GM06990 (cell line): ENCODE measurements at regions not wholly inside any gene's neighbourhood (a gene's known extent, or its start where the extent isn't known, plus 50 kb on each side); places are given as distances from the start of the nearest gene placed in this dataset.

Experiments used
- DNase-seq: peaks from one replicate; pipeline ENCODE4 v3.0.0-alpha.2; 2011; ENCODE audit not compliant: insufficient read length; ENCODE audit errors: extremely low read depth
- H3K27me3 ChIP-seq: replicated peaks from 2 replicates; pipeline ENCODE4 v1.6.0; 2011; ENCODE audit warnings: low read length; ENCODE audit not compliant: control insufficient read depth, insufficient read depth
- H3K36me3 ChIP-seq: 2 replicates; pipeline ENCODE4 v1.5.1; 2011; ENCODE audit warnings: low read length; ENCODE audit not compliant: control insufficient read depth, insufficient read depth
- H3K4me3 ChIP-seq: replicated peaks from 2 replicates; pipeline ENCODE4 v1.5.1; 2011; ENCODE audit warnings: low read depth, mild to moderate bottlenecking, control low read depth, low read length
- TF ChIP-seq, protein P1 (sequence below): IDR thresholded peaks from 2 replicates; pipeline ENCODE4 v1.5.1; 2011; ENCODE audit warnings: low read length, control low read depth, mild to moderate bottlenecking, inconsistent platforms; ENCODE audit not compliant: insufficient read depth, poor library complexity, severe bottlenecking

DNA sequence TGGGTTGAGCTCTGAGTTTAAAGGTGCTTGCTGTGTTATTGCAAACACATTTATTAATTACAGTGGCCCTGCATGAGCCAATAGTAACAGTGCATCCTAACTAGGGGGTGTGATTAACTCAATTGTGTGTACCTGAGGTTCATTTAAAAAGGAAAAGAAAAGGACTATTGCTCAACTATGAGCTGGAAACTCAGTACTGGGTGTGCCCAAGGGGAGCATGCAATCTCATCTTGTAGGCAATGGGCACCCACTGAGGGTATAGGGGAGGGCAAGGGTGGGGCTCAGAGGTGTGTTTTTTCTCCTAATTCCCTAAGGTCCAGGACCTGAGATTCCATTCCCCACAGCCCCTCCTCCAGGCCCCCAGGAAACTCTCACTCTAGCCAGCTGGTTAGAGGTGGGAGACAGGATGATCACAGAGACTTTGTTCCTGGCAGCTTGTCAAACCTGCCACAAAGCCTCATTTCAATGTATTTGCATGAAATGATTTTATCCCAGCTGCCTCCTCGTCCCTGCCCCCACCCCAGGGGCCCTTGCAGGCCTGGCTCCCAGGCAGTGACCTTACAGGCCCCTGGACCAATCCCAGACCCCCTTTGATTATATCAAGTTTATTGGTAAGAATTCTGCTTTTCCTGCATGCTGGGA lies 220.7 kb downstream of the TBC1D2B start:
- TF ChIP-seq, protein P1, sequence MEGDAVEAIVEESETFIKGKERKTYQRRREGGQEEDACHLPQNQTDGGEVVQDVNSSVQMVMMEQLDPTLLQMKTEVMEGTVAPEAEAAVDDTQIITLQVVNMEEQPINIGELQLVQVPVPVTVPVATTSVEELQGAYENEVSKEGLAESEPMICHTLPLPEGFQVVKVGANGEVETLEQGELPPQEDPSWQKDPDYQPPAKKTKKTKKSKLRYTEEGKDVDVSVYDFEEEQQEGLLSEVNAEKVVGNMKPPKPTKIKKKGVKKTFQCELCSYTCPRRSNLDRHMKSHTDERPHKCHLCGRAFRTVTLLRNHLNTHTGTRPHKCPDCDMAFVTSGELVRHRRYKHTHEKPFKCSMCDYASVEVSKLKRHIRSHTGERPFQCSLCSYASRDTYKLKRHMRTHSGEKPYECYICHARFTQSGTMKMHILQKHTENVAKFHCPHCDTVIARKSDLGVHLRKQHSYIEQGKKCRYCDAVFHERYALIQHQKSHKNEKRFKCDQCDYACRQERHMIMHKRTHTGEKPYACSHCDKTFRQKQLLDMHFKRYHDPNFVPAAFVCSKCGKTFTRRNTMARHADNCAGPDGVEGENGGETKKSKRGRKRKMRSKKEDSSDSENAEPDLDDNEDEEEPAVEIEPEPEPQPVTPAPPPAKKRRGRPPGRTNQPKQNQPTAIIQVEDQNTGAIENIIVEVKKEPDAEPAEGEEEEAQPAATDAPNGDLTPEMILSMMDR, result no peak
- H3K27me3 ChIP-seq, result no peaks in the 10 kb centered on the region; the same call in 1 of the 2 replicates
- no peak for DNase-seq

DNA sequence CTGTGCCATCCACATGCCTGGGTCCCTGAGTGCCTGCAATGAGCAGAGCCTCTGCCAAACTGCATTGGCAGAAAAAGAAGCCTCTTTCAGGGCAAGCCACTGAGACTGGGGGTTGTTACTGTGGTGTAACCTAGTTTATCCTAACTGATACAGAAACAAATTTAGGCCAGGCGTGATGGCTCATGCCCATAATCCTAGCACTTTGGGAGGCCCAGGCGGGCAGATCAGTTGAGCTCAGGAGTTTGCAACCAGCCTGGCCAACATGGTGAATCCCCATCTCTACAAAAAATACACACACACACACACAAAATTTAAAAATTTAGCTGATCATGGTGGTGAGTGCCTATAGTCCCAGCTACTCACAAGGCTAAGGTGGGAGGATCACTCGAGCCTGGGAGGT lies 221.6 kb downstream of the TBC1D2B start:
- Histone ChIP-seq H3K4me3 (no peak overlapping the region), H3K36me3 (no peaks in the 10 kb centered on the region), H3K27me3 (no peaks in the 10 kb centered on the region; the same call in 1 of the 2 replicates)
- TF ChIP-seq, protein P1, result no peak
- DNase-seq, result no peak

More for the DNA sequence above, 220.7 kb downstream of the TBC1D2B start:
- H3K36me3 ChIP-seq, result no peaks in the 10 kb centered on the region
- H3K4me3 ChIP-seq, result no peak overlapping the region

DNA sequence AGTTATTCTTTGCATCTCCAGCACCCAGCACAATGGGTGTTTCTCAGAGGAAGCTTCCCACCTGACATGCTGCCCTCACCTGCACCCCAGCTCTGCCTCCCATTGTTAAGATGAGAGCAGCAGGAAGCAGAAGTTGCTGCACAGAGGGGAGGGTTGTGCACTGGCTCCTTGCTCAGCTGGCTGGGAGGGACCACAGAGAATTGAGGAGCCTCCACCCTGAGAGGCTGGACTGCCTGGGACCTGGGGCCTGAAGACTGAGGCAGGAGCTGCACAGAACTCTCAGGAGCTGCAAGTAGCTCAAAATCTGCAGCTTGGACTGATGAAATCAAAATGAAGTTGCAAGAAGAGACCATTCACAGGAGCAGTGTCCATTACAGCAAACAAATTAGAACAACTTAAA lies 222.3 kb upstream of the LINGO1 start:
- H3K36me3 ChIP-seq, result no peaks in the 10 kb centered on the region
- no peak for DNase-seq
- H3K27me3 ChIP-seq, result no peaks in the 10 kb centered on the region; the same call in 1 of the 2 replicates
- TF ChIP-seq, protein P1, result no peak
- no peak overlapping the region for H3K4me3 ChIP-seq

DNA sequence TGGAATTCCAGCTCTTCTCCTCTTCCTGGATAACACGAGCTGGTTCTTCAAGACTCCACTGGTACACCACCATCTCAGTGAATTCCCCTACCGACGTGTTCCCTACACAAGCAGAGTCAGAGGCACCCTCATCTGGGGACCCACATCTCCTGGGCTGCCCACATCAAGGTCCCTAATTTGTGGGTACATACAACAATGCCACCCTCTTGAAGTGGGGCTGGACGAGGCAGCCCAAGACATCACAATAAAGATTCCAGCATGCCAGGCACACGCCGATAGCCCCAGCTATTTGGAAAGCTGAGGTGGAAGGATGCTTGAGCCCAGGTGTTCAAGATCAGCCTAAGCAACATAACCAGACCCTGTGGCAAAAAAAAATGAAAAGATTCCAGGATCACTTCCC lies 221.2 kb upstream of the LINGO1 start:
- TF ChIP-seq, protein P1, result no peak
- Histone ChIP-seq H3K27me3 (no peaks in the 10 kb centered on the region; the same call in 1 of the 2 replicates), H3K4me3 (no peak overlapping the region), H3K36me3 (no peaks in the 10 kb centered on the region)
- DNase-seq, result no peak

DNA sequence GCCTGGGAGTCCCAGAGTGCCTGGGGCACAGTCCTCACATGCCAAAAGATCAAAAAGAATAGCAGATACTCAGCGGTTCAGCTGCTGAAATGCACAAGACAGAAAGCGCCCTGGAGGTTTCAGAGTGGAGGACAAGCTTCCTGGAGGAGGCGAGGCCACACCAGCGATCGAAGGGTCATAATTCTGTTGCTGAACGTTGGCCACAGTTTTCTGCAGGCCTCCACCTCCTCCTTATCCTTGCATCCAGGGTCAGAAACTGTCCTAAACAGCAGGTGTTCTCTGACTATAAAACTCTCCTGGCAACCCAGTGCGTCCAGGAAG lies 220.3 kb upstream of the LINGO1 start:
- TF ChIP-seq, protein P1, result no peak
- DNase-seq, result no peak
- no peaks in the 10 kb centered on the region; the same call in 1 of the 2 replicates for H3K27me3 ChIP-seq

More for the DNA sequence above, 220.3 kb upstream of the LINGO1 start:
- Histone ChIP-seq H3K4me3 (no peak overlapping the region), H3K36me3 (no peaks in the 10 kb centered on the region)
